ENCODE measurements at regions not wholly inside any gene's neighbourhood (a gene's known extent, or its start where the extent isn't known, plus 50 kb on each side); places are given as distances from the start of the nearest gene placed in this dataset.
"Not testable (repeated sequence)": the region's sequence is repeated elsewhere in the genome, so short reads cannot be mapped to it uniquely, and the experiment has no call there.

DNA sequence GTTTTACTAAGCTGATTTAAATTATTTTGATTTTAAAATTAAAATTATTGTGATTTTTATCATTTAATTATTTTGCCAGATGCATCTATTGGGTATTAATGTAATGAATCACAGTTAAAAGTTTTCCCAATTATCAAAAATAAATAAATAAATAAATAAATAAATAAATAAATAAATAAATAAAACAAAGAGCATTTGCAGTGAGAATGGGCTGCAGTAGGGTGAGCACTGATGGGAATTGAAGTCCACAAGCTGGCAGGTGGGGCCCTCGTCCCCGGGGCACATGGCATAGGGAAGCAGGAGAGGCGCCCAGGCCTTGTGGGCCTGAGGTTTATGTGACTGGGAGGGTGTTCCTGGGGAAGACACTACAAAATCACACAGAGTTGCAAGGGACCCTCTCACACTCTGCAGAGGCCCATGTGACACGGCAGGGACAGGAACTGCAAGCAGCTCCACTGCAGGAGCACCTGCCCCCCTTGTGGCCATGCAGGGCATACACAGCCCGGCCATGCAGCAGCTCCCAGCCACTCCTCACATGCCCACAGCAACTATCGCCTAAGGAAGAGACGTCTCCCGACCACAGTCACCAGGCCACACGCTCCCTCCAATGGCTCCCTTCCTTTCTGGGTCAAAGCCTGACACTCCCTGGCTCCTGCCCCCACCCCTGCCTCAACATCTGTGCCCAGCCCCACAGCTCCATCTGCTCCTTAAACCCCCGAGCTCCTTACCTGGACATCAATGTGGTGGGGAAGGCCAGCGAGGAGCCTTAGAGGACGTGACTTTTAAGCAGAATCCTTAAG lies 256.3 kb upstream of the SFSWAP start:
- peak; percentile 86 for DNase-seq (ENCODE audit: low read depth, low spot score)

DNA sequence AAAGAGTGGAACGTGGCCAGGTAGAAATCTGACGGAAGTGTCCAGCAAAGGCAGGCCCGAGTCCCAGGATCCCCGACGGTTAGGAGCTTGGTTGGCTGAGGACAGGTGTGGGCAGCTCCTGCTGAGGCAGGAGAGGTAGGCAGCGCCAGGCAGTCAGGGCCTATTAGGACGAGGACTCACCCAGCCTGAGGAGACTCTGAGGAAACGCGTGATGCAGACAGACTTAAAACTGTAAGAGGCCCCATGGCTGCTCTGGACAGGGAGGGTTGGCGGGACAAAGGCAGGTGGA lies 255.7 kb upstream of the SFSWAP start:
- no peak for DNase-seq (ENCODE audit: low read depth, low spot score)

DNA sequence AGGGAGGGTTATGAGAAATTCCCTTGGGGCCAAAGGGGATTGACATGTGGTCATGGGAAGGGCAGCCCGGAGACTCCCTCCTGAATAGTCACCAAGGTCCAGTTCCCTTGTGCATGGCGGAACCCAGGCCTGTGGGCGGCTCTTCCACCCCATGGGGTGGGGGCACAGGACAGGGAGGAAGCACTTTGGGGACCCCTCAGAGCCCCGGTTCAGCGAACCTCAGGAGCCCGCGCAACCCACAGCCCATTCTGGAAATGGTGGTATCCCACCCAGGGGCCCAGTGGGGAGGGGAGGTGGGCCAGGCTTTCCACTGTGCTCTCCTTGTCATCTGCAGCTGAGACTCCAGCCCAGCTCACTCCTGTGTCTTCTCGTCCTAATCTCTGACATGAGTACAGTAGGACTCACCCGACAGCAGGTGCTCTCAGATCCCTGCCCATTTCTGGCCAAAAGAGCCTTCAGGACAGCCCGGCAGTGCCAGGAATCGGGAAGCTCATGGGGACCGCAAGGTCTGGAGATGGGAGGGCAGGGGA lies 255.2 kb upstream of the SFSWAP start:
- no peak for DNase-seq (ENCODE audit: low read depth, low spot score)

DNA sequence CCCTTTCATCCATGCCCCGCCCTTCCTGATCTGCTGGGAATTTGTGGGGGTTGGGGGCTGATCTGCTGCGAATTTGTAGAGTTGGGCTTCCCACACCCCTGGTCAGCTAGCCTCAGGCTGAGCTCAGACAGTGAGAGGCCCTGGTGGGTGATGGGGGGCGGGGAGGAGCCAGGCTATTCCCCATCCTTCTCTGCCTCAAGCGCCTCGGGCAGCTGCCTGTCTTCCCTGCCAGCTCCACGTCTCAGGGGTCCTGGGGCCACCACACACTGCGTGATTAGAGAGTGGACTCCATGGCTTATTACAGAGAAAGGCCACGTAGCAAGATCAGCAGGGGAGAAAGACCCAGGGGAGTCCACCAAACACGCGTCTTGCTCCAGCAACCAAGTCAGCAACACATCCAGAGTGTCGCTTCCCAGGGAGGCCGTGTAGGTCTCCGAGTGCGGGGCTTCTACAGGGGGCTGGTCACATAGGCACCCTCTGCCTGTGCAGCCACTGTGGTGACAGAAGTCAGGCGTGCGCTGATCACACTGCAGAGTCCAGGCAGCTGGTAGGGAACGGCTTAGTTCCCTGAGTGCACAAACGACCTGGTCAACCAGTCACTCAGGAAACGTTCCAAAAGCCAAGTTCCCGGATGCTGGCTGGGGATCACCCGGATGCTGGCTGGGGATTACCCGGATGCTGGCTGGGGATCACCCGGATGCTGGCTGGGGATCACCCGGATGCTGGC lies 254.4 kb upstream of the SFSWAP start:
- peak; percentile 41 for DNase-seq (ENCODE audit: low read depth, low spot score)

DNA sequence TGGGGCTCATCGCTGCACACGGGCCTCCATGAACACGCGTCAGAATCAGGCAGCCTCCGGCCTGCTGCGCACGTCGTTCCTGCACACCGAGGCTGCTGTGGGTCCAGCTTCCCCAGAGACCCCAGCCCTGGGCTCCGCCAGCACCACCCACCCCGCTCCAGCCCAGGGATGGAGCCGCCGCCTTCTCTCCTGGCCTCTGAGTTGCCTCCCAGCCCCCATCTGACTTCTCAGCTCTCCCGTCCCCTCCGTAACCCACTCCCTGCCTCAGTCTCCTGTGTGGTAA lies 253.9 kb upstream of the SFSWAP start:
- DNase-seq (ENCODE audit: low read depth, low spot score) = no peak

DNA sequence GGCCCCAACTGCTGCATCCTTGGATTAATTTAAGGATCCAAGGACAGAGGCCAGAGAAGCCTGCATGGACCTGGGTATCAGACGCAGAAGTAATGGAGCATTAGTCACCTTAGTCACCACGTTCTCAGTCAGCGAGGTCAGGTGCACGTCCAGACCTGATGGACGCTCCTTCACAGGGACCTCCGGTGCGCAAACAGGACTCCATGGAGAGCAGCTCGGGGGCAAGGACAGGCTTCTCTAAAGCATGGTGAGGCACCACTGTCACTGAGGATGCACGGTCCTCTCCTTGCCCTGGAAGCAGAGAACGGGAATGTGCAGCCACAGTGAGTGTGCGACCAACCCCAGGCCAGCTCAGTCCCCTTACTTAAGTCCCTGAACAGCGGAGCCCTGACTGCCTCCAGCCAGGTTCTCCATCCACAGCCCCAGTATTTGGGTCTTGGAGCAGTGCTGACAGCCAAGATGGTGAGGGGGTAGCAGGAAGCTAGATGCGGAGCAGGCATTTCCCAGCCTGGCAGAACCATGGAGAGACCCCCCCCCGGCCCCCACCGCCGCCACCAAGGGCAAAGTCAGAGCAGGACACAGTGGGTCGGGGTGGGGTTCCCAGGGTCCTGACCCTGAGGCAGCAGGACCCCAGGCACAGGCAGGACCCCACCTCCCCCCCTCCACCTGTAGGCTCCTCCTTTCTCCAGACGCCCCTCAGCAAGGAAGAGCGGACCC lies 253.4 kb upstream of the SFSWAP start:
- no peak for DNase-seq (ENCODE audit: low read depth, low spot score)

DNA sequence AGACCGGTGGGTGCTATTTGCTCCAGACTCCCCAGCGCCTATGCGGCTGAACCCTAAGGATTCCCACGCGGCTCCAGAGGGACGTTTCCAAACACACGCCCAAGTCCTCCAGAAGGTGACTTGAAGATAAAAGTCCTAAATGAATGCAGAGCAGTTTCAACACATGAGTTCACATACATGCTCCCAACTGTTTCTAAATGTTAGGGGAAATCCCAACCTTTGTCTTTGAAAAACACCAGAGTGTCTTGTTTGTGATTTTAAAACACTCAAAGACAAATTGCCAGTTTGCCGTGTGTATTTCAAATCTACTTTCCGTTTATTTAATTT lies 252.9 kb upstream of the SFSWAP start:
- no peak for DNase-seq (ENCODE audit: low read depth, low spot score)

DNA sequence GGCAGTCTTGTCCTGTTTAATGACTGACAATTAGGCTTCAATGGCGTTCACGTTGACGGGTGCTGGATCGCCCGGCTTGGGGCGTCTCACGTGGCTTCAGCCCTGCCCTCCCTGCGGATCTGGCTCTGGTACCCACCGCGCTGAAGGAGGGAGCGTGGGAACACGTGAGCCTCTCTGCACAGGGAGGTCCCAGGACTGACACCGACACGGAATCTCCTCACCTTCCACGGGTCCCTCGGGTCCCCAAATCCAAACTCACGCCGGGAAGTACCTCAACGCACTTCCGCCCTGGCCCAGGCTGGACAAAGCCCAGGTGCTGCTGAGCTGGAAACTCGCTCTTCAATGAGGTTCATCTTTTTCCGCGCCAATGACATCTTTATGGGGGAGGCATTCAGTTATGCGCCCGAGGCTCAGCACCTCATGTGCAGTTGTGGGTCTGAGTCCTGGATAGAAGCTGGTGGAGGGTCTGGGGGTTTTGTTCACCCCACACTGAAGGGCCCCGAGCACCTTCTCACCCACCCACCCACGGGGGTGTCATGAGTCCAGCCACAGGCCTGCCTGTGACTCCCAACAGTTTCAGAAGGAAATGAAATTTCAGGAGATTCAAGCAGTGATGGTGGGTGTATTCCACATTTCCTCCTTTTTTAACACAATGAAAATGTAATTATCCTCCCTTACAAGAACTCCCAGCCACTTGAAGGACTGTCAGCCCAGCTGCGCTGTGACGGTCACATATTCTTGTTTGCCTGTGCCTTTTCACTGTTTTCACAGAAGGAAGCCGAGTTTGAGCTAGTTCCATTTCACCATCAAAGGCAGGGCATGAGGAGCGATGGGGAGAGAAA lies 251.7 kb upstream of the SFSWAP start:
- no peak for DNase-seq (ENCODE audit: low read depth, low spot score)

DNA sequence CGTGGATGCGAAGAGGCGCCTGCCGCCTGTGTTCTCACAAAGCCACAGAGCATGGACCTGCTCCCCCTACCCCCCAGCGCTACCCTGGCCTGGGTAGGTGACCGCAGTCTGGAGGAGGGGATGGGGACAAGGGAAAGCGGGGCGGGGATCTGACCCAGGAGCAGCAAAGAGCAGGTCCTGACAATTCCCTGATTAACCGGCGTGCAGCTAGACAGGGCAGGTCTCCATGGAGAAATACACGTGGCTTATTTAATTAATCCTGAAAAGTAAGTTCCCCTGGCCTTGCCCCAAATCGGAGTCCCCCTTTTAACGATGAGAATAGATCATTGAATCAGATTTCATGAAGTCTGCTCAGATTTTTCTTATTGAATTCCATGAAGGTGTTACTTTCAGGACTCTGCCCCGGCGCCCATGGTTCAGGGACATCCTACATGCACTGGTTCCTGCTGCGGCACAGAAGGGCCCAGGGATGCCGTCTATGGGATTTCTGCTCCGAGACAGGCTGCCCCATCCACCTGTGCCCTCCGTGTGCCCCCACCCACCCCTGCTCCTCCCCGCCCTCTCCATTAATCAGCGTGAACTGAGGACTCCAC lies 251.0 kb upstream of the SFSWAP start:
- DNase-seq (ENCODE audit: low read depth, low spot score) = no peak

DNA sequence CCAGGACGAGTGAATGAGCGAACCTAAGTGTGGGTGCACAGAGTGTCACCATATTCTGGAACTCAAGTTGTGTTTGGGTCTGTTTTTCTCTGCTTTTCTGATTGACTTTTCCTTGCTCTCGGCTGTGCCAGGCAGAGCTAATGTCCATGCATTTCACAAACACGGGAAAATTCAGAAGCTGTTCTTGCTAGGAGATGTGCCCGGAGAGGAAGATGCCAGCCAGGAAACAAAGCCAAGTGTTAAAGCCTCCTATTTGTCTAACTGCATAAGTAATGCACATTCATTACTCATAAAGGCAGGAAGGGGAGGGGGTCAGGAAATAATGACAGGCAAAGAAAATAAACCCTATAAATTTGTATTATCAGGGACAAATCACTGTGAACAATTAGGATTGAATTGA lies 250.4 kb upstream of the SFSWAP start:
- DNase-seq (ENCODE audit: low read depth, low spot score) = no peak

DNA sequence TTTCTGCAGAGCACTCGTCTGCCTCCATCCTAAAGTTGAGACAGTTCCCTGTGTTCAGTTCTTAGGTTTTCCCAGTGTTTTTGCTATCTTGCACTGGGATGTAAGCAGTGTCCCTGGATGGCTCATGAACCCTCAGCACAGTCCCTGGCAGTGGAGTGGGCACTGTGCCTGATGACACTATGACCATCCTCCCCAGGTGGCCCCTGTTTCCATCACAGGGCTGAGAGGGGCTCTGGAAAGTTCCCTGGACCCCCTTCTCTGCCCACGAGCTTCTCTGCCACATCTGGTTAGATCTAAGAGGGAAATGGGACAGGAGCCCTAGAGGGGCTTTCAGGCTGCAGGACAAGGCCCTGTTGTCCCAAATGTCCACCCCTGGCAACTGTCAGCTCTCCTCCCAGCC lies 249.8 kb upstream of the SFSWAP start:
- DNase-seq (ENCODE audit: low read depth, low spot score) = no peak

DNA sequence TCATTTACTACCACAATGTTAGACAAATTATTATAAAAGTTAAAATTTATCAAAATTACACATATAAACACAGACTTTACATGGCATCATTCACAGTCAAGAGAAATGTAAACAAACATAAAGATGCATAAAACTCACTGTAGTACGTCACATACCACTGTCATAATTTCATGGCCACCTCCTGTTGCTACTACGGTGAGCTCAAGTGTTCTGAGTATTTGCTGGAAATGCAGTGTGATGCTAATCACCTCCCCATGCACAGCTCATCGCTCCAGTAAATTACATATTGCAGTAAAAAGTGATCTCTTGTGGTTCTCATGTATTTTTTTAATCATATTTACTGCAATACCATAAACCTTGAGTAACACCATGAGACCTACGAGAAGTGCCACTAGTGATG lies 247.7 kb upstream of the SFSWAP start:
- DNase-seq (ENCODE audit: low read depth, low spot score) = no peak

DNA sequence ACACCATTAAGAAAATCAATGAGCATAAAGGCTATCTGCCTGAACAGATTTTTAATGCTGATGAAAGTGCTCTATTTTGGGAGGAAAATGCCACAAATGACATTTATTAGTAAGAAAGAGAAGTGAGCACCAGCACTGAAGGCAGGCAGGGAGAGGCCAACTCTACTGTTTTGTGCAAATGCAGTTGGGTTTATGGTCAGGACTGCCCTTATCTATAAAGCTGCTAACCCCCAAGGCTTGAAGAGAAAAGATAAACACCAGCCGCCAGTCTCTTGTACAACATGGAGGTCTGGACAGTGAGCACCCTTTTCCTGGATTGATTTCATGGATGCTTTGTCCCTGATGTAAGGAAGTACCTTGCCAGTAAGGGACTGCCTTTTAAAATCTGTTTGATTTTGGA lies 246.8 kb upstream of the SFSWAP start:
- DNase-seq (ENCODE audit: low read depth, low spot score) = no peak

DNA sequence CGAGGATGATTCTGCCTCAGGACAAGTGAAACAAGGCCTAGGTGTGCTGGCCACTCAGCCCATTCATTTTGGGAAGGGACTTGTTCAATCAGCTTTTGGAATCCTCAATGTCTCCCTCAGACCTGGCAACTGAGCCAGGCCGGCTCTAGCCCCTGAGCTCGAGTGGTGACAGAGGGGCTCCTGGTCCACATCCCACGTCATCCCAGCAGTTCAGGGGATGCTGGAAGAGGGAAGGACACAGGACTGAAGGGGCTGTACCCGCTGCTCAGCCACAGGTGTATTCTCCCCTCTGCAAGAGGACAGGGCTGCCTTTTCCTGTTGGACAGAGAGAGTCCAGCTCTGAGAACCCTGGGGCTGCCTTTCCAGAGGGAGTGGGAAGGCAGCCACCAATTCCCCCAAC lies 244.6 kb upstream of the SFSWAP start:
- DNase-seq (ENCODE audit: low read depth, low spot score) = no peak

DNA sequence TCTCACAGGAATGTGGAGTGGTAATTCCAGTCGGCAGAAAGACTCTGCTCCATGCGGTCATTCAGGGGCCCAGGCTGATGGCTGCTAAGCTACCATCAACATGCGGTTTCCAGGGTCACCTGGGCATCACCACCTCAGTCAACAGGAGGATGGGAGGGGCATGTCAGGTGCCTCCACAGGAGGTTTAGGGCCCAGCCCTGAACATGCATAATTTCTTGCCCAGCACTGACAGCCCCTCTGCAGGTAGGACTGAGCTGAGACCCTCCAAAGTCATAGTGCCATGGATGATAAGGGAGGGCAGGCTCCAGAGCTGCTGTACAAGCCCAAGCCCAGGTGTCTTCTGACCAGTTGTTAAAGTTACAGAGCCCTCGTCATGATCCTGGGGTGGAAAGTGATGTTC lies 244.0 kb upstream of the SFSWAP start:
- no peak for DNase-seq (ENCODE audit: low read depth, low spot score)

DNA sequence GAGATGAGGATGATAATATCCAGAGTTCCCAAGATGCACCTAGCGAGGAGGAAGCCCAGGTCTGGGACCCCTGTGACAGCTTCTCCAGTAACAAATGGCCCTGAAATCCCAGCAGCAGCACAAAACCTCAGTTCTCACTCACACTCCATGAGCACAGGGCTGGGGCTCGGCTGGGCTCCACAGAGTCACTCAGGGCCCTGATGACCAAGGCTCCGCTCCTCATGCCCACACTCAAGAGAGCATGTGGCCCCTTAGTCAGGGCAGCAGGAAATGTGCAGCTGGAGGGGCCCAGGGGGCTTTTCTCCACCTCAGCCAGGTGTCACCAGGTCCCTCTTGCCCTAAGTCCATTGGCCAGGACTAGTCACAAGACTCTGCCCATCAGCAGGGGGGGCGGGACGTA lies 242.7 kb upstream of the SFSWAP start:
- no peak for DNase-seq (ENCODE audit: low read depth, low spot score)

DNA sequence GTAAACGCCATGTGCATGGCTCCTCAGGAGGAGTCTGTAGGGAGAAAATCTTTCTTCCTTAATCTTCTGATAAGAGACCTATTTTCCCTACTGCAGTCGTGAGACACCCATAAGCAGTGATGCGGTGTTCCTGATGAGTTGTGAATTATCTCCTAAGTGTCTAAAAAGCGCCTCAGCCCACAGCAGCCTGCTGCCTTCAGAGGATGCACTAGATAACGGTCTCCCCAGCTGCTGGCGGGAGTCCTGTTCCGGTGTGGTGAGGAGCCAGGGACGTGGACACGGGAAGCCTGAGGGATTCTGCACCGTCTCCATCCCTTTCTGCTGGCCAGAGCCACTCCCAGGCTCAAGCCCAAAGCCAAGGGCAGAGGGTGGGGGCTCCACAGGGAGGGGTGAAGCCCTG lies 240.9 kb upstream of the SFSWAP start:
- not testable (repeated sequence) for DNase-seq (ENCODE audit: low read depth, low spot score)

DNA sequence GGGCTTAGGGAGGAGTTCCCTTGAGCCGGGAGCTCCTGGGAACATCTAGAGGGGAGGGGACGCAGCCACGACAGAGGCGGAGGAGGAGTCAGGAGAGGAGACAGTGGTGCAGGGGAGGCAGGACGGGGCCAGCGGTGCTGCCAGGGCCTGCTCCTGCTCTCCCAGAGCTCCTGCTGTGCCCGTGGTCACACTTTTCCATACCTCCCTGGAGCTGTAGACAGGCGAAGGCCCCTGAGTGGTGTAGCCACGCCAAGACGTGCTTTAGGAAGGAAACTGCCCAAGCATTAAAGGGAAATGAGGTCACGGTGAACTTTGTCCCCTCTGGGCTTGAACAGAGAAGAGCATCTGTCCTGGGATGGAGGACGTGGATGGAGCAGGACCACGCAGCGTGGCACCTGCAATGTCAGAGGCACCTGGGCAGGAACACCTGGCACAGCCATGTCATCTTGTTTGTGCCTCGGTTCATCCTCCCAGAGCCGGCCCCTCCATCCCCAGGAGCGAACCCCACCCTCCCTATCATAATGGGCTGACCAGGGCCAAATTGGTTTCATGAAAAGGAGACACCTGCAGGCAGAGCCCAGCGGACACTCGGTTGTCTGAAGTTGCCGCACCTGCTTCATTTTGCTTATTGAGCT lies 239.5 kb upstream of the SFSWAP start:
- peak; percentile 30 for DNase-seq (ENCODE audit: low read depth, low spot score)

DNA sequence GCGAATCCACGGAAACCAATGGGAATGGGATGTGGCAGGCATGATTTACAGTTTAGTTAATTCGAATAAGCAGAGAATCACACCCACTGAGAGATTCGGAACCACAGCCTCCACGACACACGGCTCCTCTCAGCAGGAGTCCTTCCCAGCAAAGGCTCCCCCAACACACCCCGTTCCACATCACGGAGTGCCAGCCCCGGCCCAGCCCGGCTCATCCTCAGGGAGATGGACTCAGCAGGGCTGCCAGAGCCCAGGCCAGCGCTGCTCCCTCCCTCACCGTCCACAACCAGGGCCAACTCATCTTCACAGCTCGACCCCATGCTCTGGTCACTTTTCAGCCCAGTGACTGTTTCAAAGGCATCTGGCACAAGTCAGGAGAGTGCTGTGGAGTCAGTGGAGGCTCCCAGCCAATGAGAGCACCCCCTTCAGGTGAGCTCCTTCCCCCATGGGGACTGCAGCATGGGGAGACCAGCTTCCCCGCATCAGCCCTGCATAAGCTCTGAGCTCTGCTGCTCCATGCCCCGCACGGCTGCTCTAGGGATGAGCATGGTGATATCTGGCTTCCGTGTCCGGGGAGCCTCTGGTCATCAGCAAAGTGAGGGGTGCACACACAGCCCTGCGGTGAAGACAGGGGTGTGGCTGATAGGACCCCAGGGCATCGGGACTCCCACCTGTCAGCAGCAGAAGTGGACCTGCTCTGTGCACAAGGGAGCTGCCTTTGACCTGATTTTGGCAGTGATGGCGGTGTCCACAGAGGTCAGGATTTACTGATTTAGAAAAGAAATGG lies 238.8 kb upstream of the SFSWAP start:
- DNase-seq (ENCODE audit: low read depth, low spot score) = no peak

DNA sequence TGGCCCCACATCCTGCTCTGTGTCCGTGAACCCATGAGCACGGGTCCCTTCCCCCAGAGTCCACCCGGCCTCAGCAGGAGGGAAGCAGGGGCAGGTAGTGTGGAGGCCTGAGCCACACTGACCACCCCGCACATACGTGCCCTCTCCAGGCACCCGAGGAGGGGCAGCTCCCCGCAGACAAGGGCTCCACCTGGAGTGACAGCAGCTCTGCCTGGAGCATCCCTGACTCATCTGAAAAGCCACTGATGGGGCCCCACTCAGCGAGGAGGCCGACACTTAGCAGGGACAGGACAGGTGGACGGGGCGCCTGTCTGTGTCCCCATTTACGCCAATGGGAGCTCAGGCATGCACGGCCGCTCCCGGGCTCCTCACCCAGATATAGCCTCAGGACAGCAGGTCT lies 237.6 kb upstream of the SFSWAP start:
- DNase-seq (ENCODE audit: low read depth, low spot score) = no peak
